Endothelial cell of umbilical vein (primary cell): ENCODE measurements at regions not wholly inside any gene's neighbourhood (a gene's known extent, or its start where the extent isn't known, plus 50 kb on each side); places are given as distances from the start of the nearest gene placed in this dataset.

ENCODE experiments used
- CTCF ChIP-seq, 2 donors: IDR thresholded peaks; 1 replicate in 1 of 2; 2 replicates in 1 of 2; pipeline ENCODE4 v1.5.1; 2011; ENCODE audit warnings: low read length in 2 of 2, mild to moderate bottlenecking in 2 of 2, moderate library complexity in 2 of 2, control low read depth in 1 of 2, inconsistent platforms in 1 of 2, low read depth in 1 of 2; ENCODE audit not compliant: insufficient read depth in 1 of 2; ENCODE audit errors: extremely low read depth in 1 of 2
- EZH2 ChIP-seq: IDR thresholded peaks from 2 replicates; pipeline ENCODE4 v1.6.1; 2012; ENCODE audit warnings: borderline replicate concordance, low read depth, mild to moderate bottlenecking, moderate library complexity, low read length, inconsistent platforms; ENCODE audit not compliant: severe bottlenecking
- JUN ChIP-seq: IDR thresholded peaks from 2 replicates; pipeline ENCODE4 v1.6.1; 2011; ENCODE audit warnings: borderline replicate concordance, low read depth; ENCODE audit not compliant: insufficient read length, insufficient read depth
- POLR2A ChIP-seq: IDR thresholded peaks from 2 replicates; pipeline ENCODE4 v1.6.1; 2012; ENCODE audit warnings: low read depth, mild to moderate bottlenecking, control low read depth, low read length

GRCh38 chr5:127143722-127144121 lies 70.4 kb upstream of the C5orf63 start:
- TF ChIP-seq POLR2A (no peak), EZH2 (no peak), CTCF (IDR thresholded peaks at IDR 0.05; ENCODE audit: extremely low read depth in 1 of 2, insufficient read depth in 1 of 2, low read depth in 1 of 2, low read length in 2 of 2) (no peak), JUN (no peak)
